ENCODE measurements at regions not wholly inside any gene's neighbourhood (a gene's known extent, or its start where the extent isn't known, plus 50 kb on each side); places are given as distances from the start of the nearest gene placed in this dataset.

DNA sequence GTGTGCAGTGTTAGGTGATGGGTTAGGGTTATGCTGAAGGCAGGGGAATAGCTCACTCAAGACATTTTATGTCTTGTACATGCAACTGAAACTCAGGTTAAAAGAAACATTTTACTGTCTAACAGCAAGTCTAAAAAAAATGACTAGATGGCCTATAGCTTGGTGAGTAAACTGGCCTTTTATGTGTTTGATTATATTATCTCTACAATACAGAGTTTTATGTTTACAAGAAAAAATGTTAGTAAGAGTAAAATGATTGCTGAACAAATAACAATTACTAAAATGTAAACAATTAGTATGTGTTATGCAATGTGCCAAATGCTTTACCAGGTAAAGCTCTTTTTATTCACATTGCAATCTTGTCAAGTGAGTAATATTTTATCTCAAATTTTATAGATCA, 1039.6 kb downstream of the ROBO2 start (continued):
- TF ChIP-seq THYN1 (CRISPR knock-in tag; IDR thresholded peaks at IDR 0.05; ENCODE audit: borderline replicate concordance, low read depth): no peak
- TF ChIP-seq ZNF569 (CRISPR knock-in tag; IDR thresholded peaks at IDR 0.05; ENCODE audit: borderline replicate concordance): no peak
- no peak for TF ChIP-seq ZNF761 (CRISPR knock-in tag; conservative IDR thresholded peaks at IDR 0.05)
- TF ChIP-seq, protein P1, sequence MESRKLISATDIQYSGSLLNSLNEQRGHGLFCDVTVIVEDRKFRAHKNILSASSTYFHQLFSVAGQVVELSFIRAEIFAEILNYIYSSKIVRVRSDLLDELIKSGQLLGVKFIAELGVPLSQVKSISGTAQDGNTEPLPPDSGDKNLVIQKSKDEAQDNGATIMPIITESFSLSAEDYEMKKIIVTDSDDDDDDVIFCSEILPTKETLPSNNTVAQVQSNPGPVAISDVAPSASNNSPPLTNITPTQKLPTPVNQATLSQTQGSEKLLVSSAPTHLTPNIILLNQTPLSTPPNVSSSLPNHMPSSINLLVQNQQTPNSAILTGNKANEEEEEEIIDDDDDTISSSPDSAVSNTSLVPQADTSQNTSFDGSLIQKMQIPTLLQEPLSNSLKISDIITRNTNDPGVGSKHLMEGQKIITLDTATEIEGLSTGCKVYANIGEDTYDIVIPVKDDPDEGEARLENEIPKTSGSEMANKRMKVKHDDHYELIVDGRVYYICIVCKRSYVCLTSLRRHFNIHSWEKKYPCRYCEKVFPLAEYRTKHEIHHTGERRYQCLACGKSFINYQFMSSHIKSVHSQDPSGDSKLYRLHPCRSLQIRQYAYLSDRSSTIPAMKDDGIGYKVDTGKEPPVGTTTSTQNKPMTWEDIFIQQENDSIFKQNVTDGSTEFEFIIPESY (CRISPR knock-in tag; IDR thresholded peaks at IDR 0.05): no peak

- no peak overlapping the region for H3K27ac ChIP-seq (ENCODE audit: extremely low read length, insufficient read depth, low read length)
- no peak for ATAC-seq
These were observed 1046.3 kb downstream of the ROBO2 start for GRCh38 chr3:78086150-78086549.

More at GRCh38 chr3:78086150-78086549, 1046.3 kb downstream of the ROBO2 start:
- Histone ChIP-seq H3K4me2 (ENCODE audit: low read depth, low read length) (no peak overlapping the region), H2AFZ (ENCODE audit: low read length) (no peak overlapping the region), H3K36me3 (replicated peaks in 1 of 2; ENCODE audit: control insufficient read depth in 1 of 2, insufficient read depth in 2 of 2, low read length in 2 of 2) (no peaks in the 10 kb centered on the region), H3K4me3 (replicated peaks in 1 of 3; ENCODE audit: insufficient read depth in 1 of 3, low read depth in 2 of 3, low read length in 3 of 3) (no peak overlapping the region), H4K20me1 (ENCODE audit: insufficient read depth, low read length) (no peaks in the 10 kb centered on the region), H3K9me3 (ENCODE audit: low read length) (no peaks in the 10 kb centered on the region), H3K9ac (ENCODE audit: insufficient read depth, low read depth, low read length) (no peak overlapping the region), H3K4me1 (ENCODE audit: insufficient read depth, low read length) (no peaks in the 10 kb centered on the region), H3K79me2 (ENCODE audit: insufficient read depth, low read length) (no peaks in the 10 kb centered on the region), H3K27me3 (ENCODE audit: control insufficient read depth in 1 of 2, insufficient read depth in 2 of 2, low read length in 2 of 2) (no peaks in the 10 kb centered on the region; a peak in 1 of 5 replicates)
- ChIA-PET CTCF (ENCODE audit: low intra/inter-chr PET ratio, low total read pairs) (no interaction called here), POLR2A (no interaction called here)
- TF ChIP-seq GLI4 (CRISPR knock-in tag; IDR thresholded peaks at IDR 0.05; ENCODE audit: borderline replicate concordance) (no peak), KAT7 (CRISPR knock-in tag; IDR thresholded peaks at IDR 0.05; ENCODE audit: borderline replicate concordance) (no peak), ARNT (IDR thresholded peaks at IDR 0.05) (no peak), ZNF235 (CRISPR knock-in tag; IDR thresholded peaks at IDR 0.05; ENCODE audit: borderline replicate concordance) (no peak), JARID2 (CRISPR knock-in tag; IDR thresholded peaks at IDR 0.05; ENCODE audit: insufficient replicate concordance) (no peak), ZBED4 (CRISPR knock-in tag; IDR thresholded peaks at IDR 0.05; ENCODE audit: borderline replicate concordance) (no peak), ZNF256 (CRISPR knock-in tag; conservative IDR thresholded peaks at IDR 0.05) (no peak), NFYC (CRISPR knock-in tag; IDR thresholded peaks at IDR 0.05) (no peak), SYNCRIP (IDR thresholded peaks at IDR 0.05; ENCODE audit: insufficient read depth, low read depth, low read length) (no peak)
- FAIRE-seq (no peak), DNase-seq (ENCODE audit: low spot score) (no peak)
- BruUV-seq (replicated peaks): no TSS peak
- in situ Hi-C loops (cut with HindIII; ENCODE audit: extremely low pct_ligation_motif_present, low pct_unique_long_range_greater_than_20kb) (no loop called here), intact Hi-C loops (cut with micrococcal nuclease; ENCODE audit: unreplicated experiment) (no loop called here)
- WGBS (ENCODE audit: low lambda C conversion rate): 2% methylated on average over 1 of the region's 1 CpG
